ENCODE measurements at regions not wholly inside any gene's neighbourhood (a gene's known extent, or its start where the extent isn't known, plus 50 kb on each side); places are given as distances from the start of the nearest gene placed in this dataset.
"Not testable (repeated sequence)": the region's sequence is repeated elsewhere in the genome, so short reads cannot be mapped to it uniquely, and the experiment has no call there.

GRCh38 chr15:99454941-99455788, 110.6 kb upstream of the MEF2A start:
- ATAC-seq (peak; percentile 70), DNase-seq (ENCODE audit: low spot score) (peak; percentile 56)

GRCh38 chr15:99455789-99456160, 110.0 kb upstream of the MEF2A start:
- no peak for ATAC-seq

GRCh38 chr15:99464137-99464536, 101.6 kb upstream of the MEF2A start:
- ATAC-seq = no peak
- no peak for DNase-seq (ENCODE audit: low spot score)

More at GRCh38 chr15:99455789-99456160, 110.0 kb upstream of the MEF2A start:
- peak; percentile 23 for DNase-seq (ENCODE audit: low spot score)

- no peak for ATAC-seq
Observed at GRCh38 chr15:99466701-99467337, 99.0 kb upstream of the MEF2A start.

GRCh38 chr15:99467338-99467720, 98.5 kb upstream of the MEF2A start:
- no peak for ATAC-seq
- peak; percentile 35 for DNase-seq (ENCODE audit: low spot score)

More at GRCh38 chr15:99466701-99467337, 99.0 kb upstream of the MEF2A start:
- peak; percentile 15 for DNase-seq (ENCODE audit: low spot score)

- ATAC-seq = no peak
- DNase-seq (ENCODE audit: low spot score) = no peak
Observed at GRCh38 chr15:99467853-99468464, 97.8 kb upstream of the MEF2A start.

- DNase-seq (ENCODE audit: low spot score); ATAC-seq: not testable (repeated sequence)
Observed at GRCh38 chr15:99470204-99470603, 95.6 kb upstream of the MEF2A start.

GRCh38 chr15:99472416-99473145, 93.2 kb upstream of the MEF2A start:
- DNase-seq (ENCODE audit: low spot score) (peak; percentile 35), ATAC-seq (no peak)

- DNase-seq (ENCODE audit: low spot score) (no peak), ATAC-seq (peak; percentile 66)
Observed at GRCh38 chr15:99473981-99474906, 91.5 kb upstream of the MEF2A start.

GRCh38 chr15:99474909-99475753, 90.7 kb upstream of the MEF2A start:
- no peak for DNase-seq (ENCODE audit: low spot score)
- no peak for ATAC-seq

- ATAC-seq = no peak
- DNase-seq (ENCODE audit: low spot score) = no peak
Observed at GRCh38 chr15:99475754-99476412, 89.9 kb upstream of the MEF2A start.

GRCh38 chr15:99476413-99477222, 89.2 kb upstream of the MEF2A start:
- DNase-seq (ENCODE audit: low spot score) = no peak

GRCh38 chr15:99477791-99478471, 87.9 kb upstream of the MEF2A start:
- no peak for ATAC-seq

More at GRCh38 chr15:99476413-99477222, 89.2 kb upstream of the MEF2A start:
- peak; percentile 30 for ATAC-seq

GRCh38 chr15:99478977-99479376, 86.8 kb upstream of the MEF2A start:
- DNase-seq (ENCODE audit: low spot score) (no peak), ATAC-seq (no peak)

More at GRCh38 chr15:99477791-99478471, 87.9 kb upstream of the MEF2A start:
- no peak for DNase-seq (ENCODE audit: low spot score)

GRCh38 chr15:99480016-99480810, 85.6 kb upstream of the MEF2A start:
- no peak for DNase-seq (ENCODE audit: low spot score)
- ATAC-seq = no peak

Data from left lobe of liver (tissue), 2 donors.